Mesendoderm (in vitro differentiated cells): ENCODE measurements at regions not wholly inside any gene's neighbourhood (a gene's known extent, or its start where the extent isn't known, plus 50 kb on each side); places are given as distances from the start of the nearest gene placed in this dataset.

Experiments
- DNase-seq: peaks from one replicate; pipeline ENCODE4 v3.0.0; 2013
- H2AK5ac ChIP-seq: 2 replicates; pipeline ENCODE4 v1.6.1; 2013; ENCODE audit warnings: low read length, inconsistent platforms
- H2BK120ac ChIP-seq: 2 replicates; pipeline ENCODE4 v1.6.1; 2013; ENCODE audit warnings: low read depth, mild to moderate bottlenecking, low read length, moderate library complexity, mixed read lengths
- H2BK15ac ChIP-seq: replicated peaks from 2 replicates; pipeline ENCODE4 v1.6.1; 2013; ENCODE audit warnings: low read depth, mild to moderate bottlenecking, moderate library complexity
- H2BK5ac ChIP-seq: 2 replicates; pipeline ENCODE4 v1.6.1; 2013; ENCODE audit warnings: low read length, inconsistent platforms
- H3K18ac ChIP-seq: 2 replicates; pipeline ENCODE4 v1.6.1; 2013; ENCODE audit warnings: mild to moderate bottlenecking, low read length, mixed read lengths
- H3K23ac ChIP-seq: one replicate; pipeline ENCODE4 v1.6.1; 2013; ENCODE audit warnings: low read length
- H3K27ac ChIP-seq: 2 replicates; pipeline ENCODE4 v1.5.1; 2013; ENCODE audit warnings: low read depth, mild to moderate bottlenecking, inconsistent platforms, low read length, moderate library complexity
- H3K27me3 ChIP-seq: 2 replicates; pipeline ENCODE4 v1.6.1; 2013; ENCODE audit warnings: low read length, control low read depth, mild to moderate bottlenecking, inconsistent platforms; ENCODE audit not compliant: insufficient read depth, poor library complexity
- H3K36me3 ChIP-seq: 2 replicates; pipeline ENCODE4 v1.6.1; 2013; ENCODE audit warnings: low read length, inconsistent platforms; ENCODE audit not compliant: control insufficient read depth, insufficient read depth
- H3K4ac ChIP-seq: one replicate; pipeline ENCODE4 v1.6.1; 2013; ENCODE audit warnings: low read depth, mild to moderate bottlenecking, low read length, moderate library complexity
- H3K4me1 ChIP-seq: 2 replicates; pipeline ENCODE4 v1.6.1; 2013; ENCODE audit warnings: low read depth, low read length, inconsistent platforms; ENCODE audit not compliant: control insufficient read depth
- H3K4me2 ChIP-seq: 2 replicates; pipeline ENCODE4 v1.6.1; 2013; ENCODE audit warnings: low read length
- H3K4me3 ChIP-seq: 2 replicates; pipeline ENCODE4 v1.5.1; 2013; ENCODE audit warnings: mild to moderate bottlenecking, low read length
- H3K56ac ChIP-seq: one replicate; pipeline ENCODE4 v1.6.1; 2013; ENCODE audit warnings: low read length
- H3K79me1 ChIP-seq: 2 replicates; pipeline ENCODE4 v1.6.1; 2013; ENCODE audit warnings: low read length, inconsistent platforms
- H3K79me2 ChIP-seq: 2 replicates; pipeline ENCODE4 v1.6.1; 2013; ENCODE audit warnings: mild to moderate bottlenecking, low read length; ENCODE audit not compliant: control insufficient read depth, insufficient read depth
- H3K9ac ChIP-seq: 2 replicates; pipeline ENCODE4 v1.6.1; 2013; ENCODE audit warnings: low read length, inconsistent platforms
- H4K5ac ChIP-seq: one replicate; pipeline ENCODE4 v1.6.1; 2013; ENCODE audit warnings: low read length
- H4K8ac ChIP-seq: one replicate; pipeline ENCODE4 v1.6.1; 2013; ENCODE audit warnings: low read depth, mild to moderate bottlenecking, control low read depth, low read length, moderate library complexity
- WGBS: extraction: QIAGEN DNeasy Blood & Tissue Kit; methylation state at CpG from one replicate; pipeline ENCODE4 v1.1.7; 2013; ENCODE audit warnings: low lambda C conversion rate, missing lambda C conversion rate; ENCODE audit not compliant: insufficient coverage; ENCODE audit errors: extremely low coverage; 5-methylcytosine and 5-hydroxymethylcytosine counted together

- H3K4ac ChIP-seq, result no peak overlapping the region
- no peaks in the 10 kb centered on the region for H3K36me3 ChIP-seq
- H3K23ac ChIP-seq, result no peak overlapping the region
- no peaks in the 10 kb centered on the region for H3K79me2 ChIP-seq
- H3K4me3 ChIP-seq, result no peak overlapping the region
- H2BK120ac ChIP-seq, result no peak overlapping the region
- H3K56ac ChIP-seq, result no peak overlapping the region
- H2BK5ac ChIP-seq, result no peak overlapping the region
- no peak overlapping the region for H3K18ac ChIP-seq
- WGBS, result no CpG with 5 or more reads among the region's 2 CpGs
- no peak overlapping the region for H3K9ac ChIP-seq
- no peak overlapping the region for H3K4me2 ChIP-seq
- no peak for DNase-seq
- no peak overlapping the region for H3K27ac ChIP-seq
- no peak overlapping the region for H4K8ac ChIP-seq
- H3K27me3 ChIP-seq, result no peaks in the 10 kb centered on the region
- no peaks in the 10 kb centered on the region for H3K79me1 ChIP-seq
- H2BK15ac ChIP-seq, result no peak overlapping the region
- no peak overlapping the region for H4K5ac ChIP-seq
- no peaks in the 10 kb centered on the region for H3K4me1 ChIP-seq
- no peak overlapping the region for H2AK5ac ChIP-seq
Observed at GRCh38 chr4:141463678-141464077, 172.7 kb upstream of the IL15 start.

- Histone ChIP-seq H2BK15ac (no peak overlapping the region), H3K36me3 (no peaks in the 10 kb centered on the region), H3K18ac (no peak overlapping the region), H3K79me2 (no peaks in the 10 kb centered on the region), H2BK120ac (no peak overlapping the region), H3K23ac (no peak overlapping the region), H3K4me3 (no peak overlapping the region), H3K79me1 (no peaks in the 10 kb centered on the region), H3K27me3 (no peaks in the 10 kb centered on the region), H4K5ac (no peak overlapping the region), H3K4ac (no peak overlapping the region), H3K27ac (no peak overlapping the region), H3K56ac (no peak overlapping the region), H3K4me2 (no peak overlapping the region), H2BK5ac (no peak overlapping the region), H3K4me1 (no peaks in the 10 kb centered on the region), H3K9ac (no peak overlapping the region), H2AK5ac (no peak overlapping the region), H4K8ac (no peak overlapping the region)
- WGBS, result no CpG with 5 or more reads among the region's 1 CpG
- DNase-seq, result no peak
Observed at GRCh38 chr4:141464366-141464765, 172.0 kb upstream of the IL15 start.

GRCh38 chr4:141465171-141465570, 171.2 kb upstream of the IL15 start:
- no peak overlapping the region for H4K8ac ChIP-seq
- no peak overlapping the region for H3K27ac ChIP-seq
- no peaks in the 10 kb centered on the region for H3K79me1 ChIP-seq
- H3K36me3 ChIP-seq, result no peaks in the 10 kb centered on the region
- no peak for DNase-seq
- no peak overlapping the region for H3K9ac ChIP-seq
- no peak overlapping the region for H2BK120ac ChIP-seq
- no peaks in the 10 kb centered on the region for H3K79me2 ChIP-seq
- no peak overlapping the region for H4K5ac ChIP-seq
- no peak overlapping the region for H2BK5ac ChIP-seq
- H3K4me2 ChIP-seq, result no peak overlapping the region
- no peak overlapping the region for H3K4me3 ChIP-seq
- no peak overlapping the region for H3K56ac ChIP-seq
- H3K4me1 ChIP-seq, result no peaks in the 10 kb centered on the region
- no peak overlapping the region for H3K23ac ChIP-seq
- no peak overlapping the region for H2BK15ac ChIP-seq
- no peaks in the 10 kb centered on the region for H3K27me3 ChIP-seq
- H3K18ac ChIP-seq, result no peak overlapping the region
- WGBS, result no CpG with 5 or more reads among the region's 6 CpGs
- no peak overlapping the region for H3K4ac ChIP-seq
- no peak overlapping the region for H2AK5ac ChIP-seq

- Histone ChIP-seq H4K5ac (no peak overlapping the region), H3K56ac (no peak overlapping the region), H2BK120ac (no peak overlapping the region), H4K8ac (no peak overlapping the region), H2BK5ac (no peak overlapping the region), H2BK15ac (no peak overlapping the region), H3K4me1 (no peaks in the 10 kb centered on the region), H3K27me3 (no peaks in the 10 kb centered on the region), H3K79me2 (no peaks in the 10 kb centered on the region), H3K18ac (no peak overlapping the region), H3K9ac (no peak overlapping the region), H3K27ac (no peak overlapping the region), H3K4ac (no peak overlapping the region), H3K23ac (no peak overlapping the region), H3K4me3 (no peak overlapping the region), H3K79me1 (no peaks in the 10 kb centered on the region), H2AK5ac (no peak overlapping the region), H3K4me2 (no peak overlapping the region), H3K36me3 (no peaks in the 10 kb centered on the region)
- WGBS, result no CpG with 5 or more reads among the region's 2 CpGs
- DNase-seq, result no peak
Observed at GRCh38 chr4:141467225-141467624, 169.2 kb upstream of the IL15 start.

GRCh38 chr4:141469392-141469791, 167.0 kb upstream of the IL15 start:
- no peaks in the 10 kb centered on the region for H3K79me2 ChIP-seq
- H2BK120ac ChIP-seq, result no peak overlapping the region
- no peak overlapping the region for H3K18ac ChIP-seq
- H2AK5ac ChIP-seq, result no peak overlapping the region
- no peak overlapping the region for H4K5ac ChIP-seq
- H3K4me3 ChIP-seq, result no peak overlapping the region
- WGBS, result no CpG with 5 or more reads among the region's 1 CpG
- H3K23ac ChIP-seq, result no peak overlapping the region
- no peaks in the 10 kb centered on the region for H3K79me1 ChIP-seq
- H3K36me3 ChIP-seq, result no peaks in the 10 kb centered on the region
- H3K4me1 ChIP-seq, result no peaks in the 10 kb centered on the region
- H2BK5ac ChIP-seq, result no peak overlapping the region
- no peak overlapping the region for H3K4me2 ChIP-seq
- H3K56ac ChIP-seq, result no peak overlapping the region
- no peak overlapping the region for H3K9ac ChIP-seq
- no peak overlapping the region for H3K4ac ChIP-seq
- no peak overlapping the region for H4K8ac ChIP-seq
- H3K27ac ChIP-seq, result no peak overlapping the region
- DNase-seq, result no peak
- no peaks in the 10 kb centered on the region for H3K27me3 ChIP-seq
- no peak overlapping the region for H2BK15ac ChIP-seq

- Histone ChIP-seq H3K4me2 (no peak overlapping the region), H2AK5ac (no peak overlapping the region), H3K9ac (no peak overlapping the region), H3K4me1 (no peaks in the 10 kb centered on the region), H3K27me3 (no peaks in the 10 kb centered on the region), H3K79me2 (no peaks in the 10 kb centered on the region), H2BK5ac (no peak overlapping the region), H3K4me3 (no peak overlapping the region), H3K4ac (no peak overlapping the region), H3K36me3 (no peaks in the 10 kb centered on the region), H3K56ac (no peak overlapping the region), H3K27ac (no peak overlapping the region), H4K5ac (no peak overlapping the region), H2BK15ac (no peak overlapping the region), H3K79me1 (no peaks in the 10 kb centered on the region), H4K8ac (no peak overlapping the region), H3K23ac (no peak overlapping the region), H2BK120ac (no peak overlapping the region), H3K18ac (no peak overlapping the region)
- DNase-seq, result no peak
Observed at GRCh38 chr4:141473026-141473540, 163.3 kb upstream of the IL15 start.
